Transverse colon (tissue), 4 donors: ENCODE measurements at regions not wholly inside any gene's neighbourhood (a gene's known extent, or its start where the extent isn't known, plus 50 kb on each side); places are given as distances from the start of the nearest gene placed in this dataset.

Experiments used
- DNase-seq: peaks from one replicate; pipeline ENCODE4 v3.0.0-alpha.2; 2019
- H3K27ac ChIP-seq, 4 donors: fragments of 200-600 bp; sonication (generic); 2 replicates each; pipeline ENCODE4 v1.5.1; 2016 to 2018; ENCODE audit warnings: inconsistent platforms in 4 of 4
- H3K27me3 ChIP-seq: fragments of 200-600 bp; sonication (generic); 2 replicates; pipeline ENCODE4 v1.5.1; 2017; ENCODE audit warnings: inconsistent platforms
- H3K36me3 ChIP-seq, 4 donors: fragments of 200-600 bp; sonication (generic); 2 replicates each; pipeline ENCODE4 v1.5.1; 2017 to 2019; ENCODE audit warnings: inconsistent platforms in 4 of 4
- H3K4me1 ChIP-seq, 4 donors: fragments of 200-600 bp; sonication (generic); 2 replicates each; pipeline ENCODE4 v1.5.1; 2017 to 2020; ENCODE audit warnings: inconsistent platforms in 4 of 4
- H3K4me3 ChIP-seq, 4 donors: fragments of 200-600 bp; sonication (generic); 1 replicate in 1 of 4; 2 replicates in 3 of 4; pipeline versions ENCODE4 v1.5.1 to v1.6.1; 2017 to 2019; ENCODE audit warnings: inconsistent platforms in 4 of 4
- H3K9me3 ChIP-seq, 2 donors: fragments of 200-600 bp; sonication (generic); 2 replicates each; pipeline ENCODE4 v1.5.1; 2017 to 2019; ENCODE audit warnings: inconsistent platforms in 2 of 2
- EP300 ChIP-seq: sonication (generic); formaldehyde crosslinking; IDR thresholded peaks from one replicate; pipeline ENCODE4 v1.6.1; 2017; ENCODE audit warnings: antibody characterized with exemption, low read depth
- POLR2A ChIP-seq: fragments of 450-650 bp; IDR thresholded peaks from one replicate; pipeline ENCODE4 v1.6.1; 2016; ENCODE audit warnings: antibody characterized with exemption, mild to moderate bottlenecking, moderate library complexity
- POLR2AphosphoS5 ChIP-seq, 3 donors: sonication (generic); formaldehyde crosslinking; IDR thresholded peaks; one replicate each; pipeline ENCODE4 v1.6.1; 2016; ENCODE audit warnings: antibody characterized with exemption in 3 of 3
- WGBS, 2 donors: methylation state at CpG; one replicate each; pipeline ENCODE4 v1.1.5; 2018; ENCODE audit warnings: low coverage in 1 of 2; 5-methylcytosine and 5-hydroxymethylcytosine counted together
- in situ Hi-C, 4 donors: fragments of 200-750 bp; cut with MboI; loops; one replicate each; pipeline versions ENCODE4 v1.15.0 to v1.15.1; 2017; ENCODE audit warnings: low sequenced_read_pairs in 3 of 4, low pct_ligation_motif_present in 1 of 4, low pct_unique_long_range_greater_than_20kb in 1 of 4
- intact Hi-C: fragments of 100-400 bp; cut with DNase I; formaldehyde crosslinking; loops from one replicate; pipeline ENCODE4 v1.15.1; 2023; ENCODE audit warnings: low total_unique reads
- TF ChIP-seq, protein P1 (sequence below), 5 experiments: fragments of 200-600 bp in 3 of 5; fragments of 450-650 bp in 2 of 5; sonication (generic) in 3 of 5; IDR thresholded peaks; 1 replicate in 2 of 5; 2 replicates in 3 of 5; pipeline ENCODE4 v1.5.1; 2016 to 2017; ENCODE audit warnings: antibody characterized with exemption in 5 of 5, inconsistent platforms in 3 of 5, mild to moderate bottlenecking in 2 of 5, moderate library complexity in 1 of 5

- intact Hi-C loops (no loop called here), in situ Hi-C loops (loop anchor here in 1 of 4 donors (25.0 kb wide), 2 partner anchors 95 to 445 kb away; no protein-coding TSS in a partner anchor)
- Histone ChIP-seq H3K27ac (no peak overlapping the region), H3K27me3 (no peaks in the 10 kb centered on the region), H3K36me3 (no peaks in the 10 kb centered on the region), H3K4me1 (no peaks in the 10 kb centered on the region), H3K9me3 (no peaks in the 10 kb centered on the region), H3K4me3 (no peak overlapping the region)
- no peak for DNase-seq
- TF ChIP-seq POLR2AphosphoS5 (IDR thresholded peaks at IDR 0.05) = no peak
- TF ChIP-seq EP300 = no peak
- no peak for TF ChIP-seq POLR2A
- TF ChIP-seq, protein P1, sequence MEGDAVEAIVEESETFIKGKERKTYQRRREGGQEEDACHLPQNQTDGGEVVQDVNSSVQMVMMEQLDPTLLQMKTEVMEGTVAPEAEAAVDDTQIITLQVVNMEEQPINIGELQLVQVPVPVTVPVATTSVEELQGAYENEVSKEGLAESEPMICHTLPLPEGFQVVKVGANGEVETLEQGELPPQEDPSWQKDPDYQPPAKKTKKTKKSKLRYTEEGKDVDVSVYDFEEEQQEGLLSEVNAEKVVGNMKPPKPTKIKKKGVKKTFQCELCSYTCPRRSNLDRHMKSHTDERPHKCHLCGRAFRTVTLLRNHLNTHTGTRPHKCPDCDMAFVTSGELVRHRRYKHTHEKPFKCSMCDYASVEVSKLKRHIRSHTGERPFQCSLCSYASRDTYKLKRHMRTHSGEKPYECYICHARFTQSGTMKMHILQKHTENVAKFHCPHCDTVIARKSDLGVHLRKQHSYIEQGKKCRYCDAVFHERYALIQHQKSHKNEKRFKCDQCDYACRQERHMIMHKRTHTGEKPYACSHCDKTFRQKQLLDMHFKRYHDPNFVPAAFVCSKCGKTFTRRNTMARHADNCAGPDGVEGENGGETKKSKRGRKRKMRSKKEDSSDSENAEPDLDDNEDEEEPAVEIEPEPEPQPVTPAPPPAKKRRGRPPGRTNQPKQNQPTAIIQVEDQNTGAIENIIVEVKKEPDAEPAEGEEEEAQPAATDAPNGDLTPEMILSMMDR (IDR thresholded peaks at IDR 0.05) = no peak
Measured at GRCh38 chr7:81516898-81517297, 252.9 kb downstream of the HGF start.

DNA sequence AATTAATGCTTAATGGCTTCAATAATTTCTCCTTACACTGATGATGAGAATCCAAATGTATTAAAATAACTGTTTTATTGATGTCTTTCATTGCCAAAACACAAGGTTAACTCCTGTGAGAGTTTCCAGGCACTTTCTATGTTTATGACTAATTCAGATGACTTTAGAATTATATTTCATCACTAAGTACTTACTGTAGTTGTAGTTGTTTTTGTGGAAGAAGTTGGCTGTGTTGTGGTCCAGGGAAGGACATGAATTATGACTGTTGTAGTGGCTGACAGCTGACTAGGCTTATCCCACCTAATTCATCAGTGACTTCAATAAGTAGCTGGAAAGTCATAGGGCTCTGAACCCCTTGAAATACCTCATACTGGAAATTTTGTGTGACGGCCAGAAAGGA is 254.8 kb downstream of the HGF start:
- WGBS, 2 donors = 62 to 79% methylated on average over 1 of the region's 1 CpG
- no peaks in the 10 kb centered on the region for H3K27me3 ChIP-seq
- no peak overlapping the region for H3K4me3 ChIP-seq
- TF ChIP-seq, protein P1 (IDR thresholded peaks at IDR 0.05) = no peak
- TF ChIP-seq POLR2AphosphoS5 (IDR thresholded peaks at IDR 0.05) (no peak), EP300 (no peak), POLR2A (no peak)
- no peak for DNase-seq
- in situ Hi-C loops = loop anchor here in 1 of 4 donors (25.0 kb wide), 2 partner anchors 97 to 447 kb away; no protein-coding TSS in a partner anchor
- intact Hi-C loops = no loop called here
- no peaks in the 10 kb centered on the region for H3K4me1 ChIP-seq
- H3K27ac ChIP-seq = no peak overlapping the region
- H3K9me3 ChIP-seq = no peaks in the 10 kb centered on the region
- H3K36me3 ChIP-seq = no peaks in the 10 kb centered on the region

GRCh38 chr7:81514546-81514945 is 255.3 kb downstream of the HGF start:
- 35 to 50% methylated on average over 1 to 3 of the region's 3 CpGs for WGBS, 2 donors
- intact Hi-C loops = no loop called here
- Histone ChIP-seq H3K27me3 (no peaks in the 10 kb centered on the region), H3K9me3 (no peaks in the 10 kb centered on the region), H3K4me1 (no peaks in the 10 kb centered on the region), H3K36me3 (no peaks in the 10 kb centered on the region), H3K4me3 (no peak overlapping the region), H3K27ac (no peak overlapping the region)
- in situ Hi-C loops = loop anchor here in 1 of 4 donors (25.0 kb wide), 2 partner anchors 98 to 448 kb away; no protein-coding TSS in a partner anchor
- DNase-seq = no peak
- TF ChIP-seq POLR2A = no peak
- TF ChIP-seq, protein P1 (IDR thresholded peaks at IDR 0.05) = no peak
- TF ChIP-seq EP300 = no peak
- no peak for TF ChIP-seq POLR2AphosphoS5 (IDR thresholded peaks at IDR 0.05)

DNA sequence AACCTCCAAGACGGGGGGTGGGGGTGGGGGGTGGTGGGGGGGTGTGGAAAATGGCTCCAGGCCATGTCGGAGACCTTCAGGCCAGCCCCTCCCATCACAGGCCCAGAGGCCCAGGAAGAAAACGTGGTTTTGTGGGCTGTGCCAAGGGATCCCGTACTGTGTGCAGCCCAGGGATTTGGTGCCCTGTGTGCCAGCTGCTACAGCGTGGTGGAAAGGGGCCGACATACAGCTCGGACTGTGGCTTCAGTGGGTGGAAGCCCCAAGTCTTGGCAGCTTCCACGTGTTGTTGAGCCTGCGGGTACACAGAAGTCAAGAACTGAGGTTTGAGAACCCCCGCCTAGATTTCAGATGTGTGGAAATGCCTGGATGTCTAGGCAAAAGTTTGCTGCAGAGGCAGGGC is 259.7 kb downstream of the HGF start:
- in situ Hi-C loops (loop anchor here in 1 of 4 donors (25.0 kb wide), 2 partner anchors 102 to 452 kb away; no protein-coding TSS in a partner anchor), intact Hi-C loops (no loop called here)
- Histone ChIP-seq H3K4me3 (no peak overlapping the region), H3K27me3 (no peaks in the 10 kb centered on the region), H3K9me3 (no peaks in the 10 kb centered on the region), H3K27ac (no peak overlapping the region), H3K36me3 (no peaks in the 10 kb centered on the region), H3K4me1 (no peaks in the 10 kb centered on the region)
- TF ChIP-seq, protein P1 (IDR thresholded peaks at IDR 0.05) = no peak
- WGBS, 2 donors = 77% methylated on average over 10 of the region's 10 CpGs; no CpG with 5 or more reads in 1 of the 2 donors
- no peak for DNase-seq
